Panc1 (cell line): ENCODE measurements at regions not wholly inside any gene's neighbourhood (a gene's known extent, or its start where the extent isn't known, plus 50 kb on each side); places are given as distances from the start of the nearest gene placed in this dataset.
"Not testable (repeated sequence)": the region's sequence is repeated elsewhere in the genome, so short reads cannot be mapped to it uniquely, and the experiment has no call there.

Source experiments
- ATAC-seq: fragments of 200-7000 bp; cut with Tn5 transposase; 2 replicates; pipeline ENCODE4 v1.9.1; 2020; ENCODE audit warnings: mild to moderate bottlenecking, moderate library complexity
- BruUV-seq: library from RNA; stranded (reverse); fragments of 400-500 nt; replicated peaks from 2 replicates; lab custom pipeline; 2021; lab: Mats Ljungman, UMichigan
- CTCF ChIA-PET: fragments of 300-600 bp; sonication (Branson Sonifier 250); formaldehyde crosslinking; loops from one replicate; lab custom pipeline; 2022; ENCODE audit warnings: antibody characterized with exemption; lab: Charles Lee
- POLR2A ChIA-PET: fragments of 300-600 bp; sonication (Branson Sonifier 250); formaldehyde crosslinking; loops from one replicate; lab custom pipeline; 2022; ENCODE audit warnings: antibody characterized with exemption; lab: Charles Lee
- DNase-seq: peaks from one replicate; pipeline ENCODE4 v3.0.0-alpha.2; 2010; ENCODE audit warnings: low read depth, low spot score
- H3K27ac ChIP-seq: 2 replicates; pipeline ENCODE4 v1.5.1; 2011; ENCODE audit warnings: mild to moderate bottlenecking, low read length, inconsistent platforms
- H3K27me3 ChIP-seq: fragments of 200-500 bp; sonication (Bioruptor generic); 2 replicates; pipeline ENCODE4 v1.6.0; 2014; ENCODE audit warnings: low read length, inconsistent platforms; ENCODE audit not compliant: control insufficient read depth, insufficient read depth
- H3K36me3 ChIP-seq: fragments of 200-500 bp; sonication (Bioruptor generic); 2 replicates; pipeline ENCODE4 v1.5.1; 2014; ENCODE audit warnings: inconsistent platforms, mild to moderate bottlenecking, low read length, moderate library complexity; ENCODE audit not compliant: control insufficient read depth, insufficient read depth
- H3K4me1 ChIP-seq: 2 replicates; pipeline ENCODE4 v1.5.1; 2011; ENCODE audit warnings: inconsistent platforms, mild to moderate bottlenecking, low read length, moderate library complexity; ENCODE audit not compliant: control insufficient read depth, insufficient read depth
- H3K4me3 ChIP-seq, 2 experiments: 2 replicates each; pipeline ENCODE4 v1.5.1; 2011 to 2012; ENCODE audit warnings: low read depth in 2 of 2, low read length in 2 of 2, mild to moderate bottlenecking in 2 of 2, inconsistent platforms in 1 of 2, moderate library complexity in 1 of 2
- H3K9me3 ChIP-seq: fragments of 200-500 bp; sonication (Bioruptor generic); 2 replicates; pipeline ENCODE4 v1.5.1; 2014; ENCODE audit warnings: low read depth, mild to moderate bottlenecking, inconsistent platforms, low read length, moderate library complexity; ENCODE audit not compliant: control insufficient read depth, insufficient read depth
- CTCF ChIP-seq: fragments of 450-650 bp; IDR thresholded peaks from 2 replicates; pipeline ENCODE4 v1.5.1; 2017; ENCODE audit warnings: mild to moderate bottlenecking
- POLR2AphosphoS5 ChIP-seq: IDR thresholded peaks from 2 replicates; pipeline ENCODE4 v1.6.1; 2012; ENCODE audit warnings: mild to moderate bottlenecking, low read depth, low read length, moderate library complexity
- REST ChIP-seq, 2 experiments: IDR thresholded peaks; 2 replicates each; pipeline ENCODE4 v1.6.1; 2011 to 2012; ENCODE audit warnings: low read depth in 2 of 2, control low read depth in 1 of 2, low read length in 1 of 2, mild to moderate bottlenecking in 1 of 2, moderate library complexity in 1 of 2; ENCODE audit not compliant: insufficient read depth in 1 of 2
- SIN3A ChIP-seq: IDR thresholded peaks from 2 replicates; pipeline ENCODE4 v1.6.1; 2012; ENCODE audit warnings: low read depth, mild to moderate bottlenecking, low read length, moderate library complexity, borderline replicate concordance; ENCODE audit not compliant: insufficient read depth
- TCF7L2 ChIP-seq: IDR thresholded peaks from 2 replicates; pipeline ENCODE4 v1.6.1; 2011; ENCODE audit warnings: mild to moderate bottlenecking, low read depth, low read length, inconsistent platforms
- in situ Hi-C: cut with HindIII; loops from 2 replicates; pipeline ENCODE4 v1.10.0; 2016; ENCODE audit warnings: low sequenced_read_pairs, low pct_unique_long_range_greater_than_20kb
- intact Hi-C: fragments of 100-400 bp; cut with micrococcal nuclease; formaldehyde crosslinking; loops from one replicate; pipeline ENCODE4 v1.10.0; 2022; ENCODE audit not compliant: unreplicated experiment

GRCh38 chr6:74177506-74177905 is 481.5 kb downstream of the CD109 start:
- intact Hi-C loops = no loop called here
- no peak for TF ChIP-seq REST (IDR thresholded peaks at IDR 0.05; ENCODE audit: insufficient read depth in 1 of 2, low read depth in 2 of 2, low read length in 1 of 2)
- TF ChIP-seq SIN3A = no peak
- no peak for TF ChIP-seq CTCF
- TF ChIP-seq TCF7L2 = no peak
- TF ChIP-seq POLR2AphosphoS5 = no peak
- CTCF ChIA-PET = no interaction called here
- ATAC-seq (no peak), DNase-seq (no peak)
- BruUV-seq = no TSS peak
- no peak overlapping the region for H3K4me3 ChIP-seq
- H3K36me3 ChIP-seq = no peaks in the 10 kb centered on the region
- no peaks in the 10 kb centered on the region for H3K4me1 ChIP-seq
- POLR2A ChIA-PET = no interaction called here
- no peaks in the 10 kb centered on the region for H3K9me3 ChIP-seq
- no peak overlapping the region for H3K27ac ChIP-seq
- no peaks in the 10 kb centered on the region for H3K27me3 ChIP-seq
- in situ Hi-C loops = no loop called here

- CTCF ChIA-PET, BruUV-seq, H3K9me3 ChIP-seq, ATAC-seq, H3K4me1 ChIP-seq, intact Hi-C loops, H3K27ac ChIP-seq, H3K36me3 ChIP-seq, DNase-seq, in situ Hi-C loops, H3K27me3 ChIP-seq, POLR2A ChIA-PET, H3K4me3 ChIP-seq: not testable (repeated sequence)
Observed at GRCh38 chr6:74170550-74170949, 474.5 kb downstream of the CD109 start.

DNA sequence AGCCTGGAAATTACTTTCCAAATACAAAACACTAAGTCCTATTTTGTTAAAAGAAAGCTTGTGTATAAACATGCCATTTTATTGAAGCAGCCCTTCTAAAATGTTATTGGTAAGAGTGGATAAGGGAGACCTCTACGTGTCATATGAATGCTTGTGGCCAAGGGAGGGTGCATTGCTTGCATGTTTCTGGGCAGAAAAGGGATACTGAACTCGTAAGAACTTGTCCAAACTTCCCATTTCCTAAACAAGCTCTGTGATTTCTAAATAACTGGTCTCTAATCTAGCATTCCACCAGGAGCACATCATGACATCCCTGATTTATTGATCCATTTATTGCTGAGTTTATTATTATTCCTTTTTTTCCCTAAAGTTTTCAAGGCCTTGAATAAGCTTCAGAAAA is 474.1 kb downstream of the CD109 start:
- ChIA-PET CTCF (no interaction called here), POLR2A (no interaction called here)
- Histone ChIP-seq H3K9me3 (no peaks in the 10 kb centered on the region), H3K27me3 (no peaks in the 10 kb centered on the region), H3K27ac (no peak overlapping the region), H3K4me3 (no peak overlapping the region), H3K4me1 (no peaks in the 10 kb centered on the region), H3K36me3 (no peaks in the 10 kb centered on the region)
- TF ChIP-seq REST (IDR thresholded peaks at IDR 0.05; ENCODE audit: insufficient read depth in 1 of 2, low read depth in 2 of 2, low read length in 1 of 2) = no peak
- no peak for TF ChIP-seq CTCF
- TF ChIP-seq TCF7L2 = no peak
- no peak for TF ChIP-seq POLR2AphosphoS5
- ATAC-seq = no peak
- in situ Hi-C loops (no loop called here), intact Hi-C loops (no loop called here)
- DNase-seq = no peak
- BruUV-seq = no TSS peak
